ENCODE measurements at regions not wholly inside any gene's neighbourhood (a gene's known extent, or its start where the extent isn't known, plus 50 kb on each side); places are given as distances from the start of the nearest gene placed in this dataset.

- Histone ChIP-seq H2BK12ac (ENCODE audit: insufficient read length, low read depth, low read length) (no peak overlapping the region), H3K4me1 (ENCODE audit: insufficient read depth, low read length) (no peaks in the 10 kb centered on the region), H3K14ac (ENCODE audit: insufficient read depth, low read length) (no peak overlapping the region), H3K27me3 (ENCODE audit: insufficient read depth, low read length) (no peaks in the 10 kb centered on the region), H3K79me1 (ENCODE audit: insufficient read depth, low read depth, low read length, poor library complexity, severe bottlenecking) (no peaks in the 10 kb centered on the region), H3K23me2 (ENCODE audit: insufficient read length, low read depth, low read length, poor library complexity, severe bottlenecking) (no peaks in the 10 kb centered on the region), H2BK5ac (ENCODE audit: insufficient read length, low read length) (no peak overlapping the region), H2AK5ac (ENCODE audit: insufficient read length, low read length) (no peak overlapping the region), H4K5ac (ENCODE audit: insufficient read length, low read depth, low read length) (no peak overlapping the region), H4K20me1 (ENCODE audit: control insufficient read depth, insufficient read depth, insufficient read length) (no peaks in the 10 kb centered on the region), H4K91ac (ENCODE audit: insufficient read length, low read depth, low read length) (no peak overlapping the region), H3K9ac (ENCODE audit: extremely low read depth, insufficient read length, low read length) (no peak overlapping the region), H4K8ac (replicated peaks; ENCODE audit: insufficient read length, low read depth, low read length) (no peak overlapping the region), H2BK15ac (ENCODE audit: low read depth, low read length) (no peak overlapping the region), H3K79me2 (ENCODE audit: insufficient read depth, low read length) (no peaks in the 10 kb centered on the region), H3K18ac (ENCODE audit: insufficient read length, low read depth, low read length) (no peak overlapping the region), H3K23ac (ENCODE audit: insufficient read length, low read depth, low read length) (no peak overlapping the region), H3K9me3 (ENCODE audit: control insufficient read depth, low read depth, low read length) (no peaks in the 10 kb centered on the region), H3K4me2 (ENCODE audit: insufficient read depth, insufficient read length, low read length) (no peak overlapping the region), H2BK20ac (ENCODE audit: low read depth, low read length, poor library complexity, severe bottlenecking) (no peak overlapping the region), H3K4ac (ENCODE audit: low read depth, low read length) (no peak overlapping the region), H2BK120ac (ENCODE audit: low read depth, low read length, poor library complexity, severe bottlenecking) (no peak overlapping the region), H3K27ac (ENCODE audit: insufficient read length, low read depth, low read length) (no peak overlapping the region), H2AFZ (ENCODE audit: low read length) (no peak overlapping the region), H3T11ph (ENCODE audit: low read length) (no peak overlapping the region), H3K56ac (ENCODE audit: insufficient read length, low read depth, low read length) (no peak overlapping the region)
- Mint-ChIP-seq H3K27ac (no peak overlapping the region), H3K27me3 (ENCODE audit: low read depth) (peaks cover 6% of the 10 kb centered on the region), H3K36me3 (ENCODE audit: insufficient read depth in 1 of 3, low read depth in 3 of 3) (no peaks in the 10 kb centered on the region; a peak in 1 of 7 replicates), H3K4me1 (no peaks in the 10 kb centered on the region), H3K9me3 (no peaks in the 10 kb centered on the region), H3K4me3 (no peak overlapping the region)
- DNase-seq = no peak
- TF ChIP-seq, protein P1, sequence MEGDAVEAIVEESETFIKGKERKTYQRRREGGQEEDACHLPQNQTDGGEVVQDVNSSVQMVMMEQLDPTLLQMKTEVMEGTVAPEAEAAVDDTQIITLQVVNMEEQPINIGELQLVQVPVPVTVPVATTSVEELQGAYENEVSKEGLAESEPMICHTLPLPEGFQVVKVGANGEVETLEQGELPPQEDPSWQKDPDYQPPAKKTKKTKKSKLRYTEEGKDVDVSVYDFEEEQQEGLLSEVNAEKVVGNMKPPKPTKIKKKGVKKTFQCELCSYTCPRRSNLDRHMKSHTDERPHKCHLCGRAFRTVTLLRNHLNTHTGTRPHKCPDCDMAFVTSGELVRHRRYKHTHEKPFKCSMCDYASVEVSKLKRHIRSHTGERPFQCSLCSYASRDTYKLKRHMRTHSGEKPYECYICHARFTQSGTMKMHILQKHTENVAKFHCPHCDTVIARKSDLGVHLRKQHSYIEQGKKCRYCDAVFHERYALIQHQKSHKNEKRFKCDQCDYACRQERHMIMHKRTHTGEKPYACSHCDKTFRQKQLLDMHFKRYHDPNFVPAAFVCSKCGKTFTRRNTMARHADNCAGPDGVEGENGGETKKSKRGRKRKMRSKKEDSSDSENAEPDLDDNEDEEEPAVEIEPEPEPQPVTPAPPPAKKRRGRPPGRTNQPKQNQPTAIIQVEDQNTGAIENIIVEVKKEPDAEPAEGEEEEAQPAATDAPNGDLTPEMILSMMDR (conservative IDR thresholded peaks at IDR 0.05) = no peak; the same call in 2 of the 3 replicates
- no CpG with 5 or more reads among the region's 3 CpGs for WGBS (ENCODE audit: extremely low coverage, insufficient read length, low lambda C conversion rate)
These were observed 748.1 kb upstream of the LRATD1 start for GRCh38 chr2:13884291-13884976.
